ENCODE measurements at regions not wholly inside any gene's neighbourhood (a gene's known extent, or its start where the extent isn't known, plus 50 kb on each side); places are given as distances from the start of the nearest gene placed in this dataset.

DNA sequence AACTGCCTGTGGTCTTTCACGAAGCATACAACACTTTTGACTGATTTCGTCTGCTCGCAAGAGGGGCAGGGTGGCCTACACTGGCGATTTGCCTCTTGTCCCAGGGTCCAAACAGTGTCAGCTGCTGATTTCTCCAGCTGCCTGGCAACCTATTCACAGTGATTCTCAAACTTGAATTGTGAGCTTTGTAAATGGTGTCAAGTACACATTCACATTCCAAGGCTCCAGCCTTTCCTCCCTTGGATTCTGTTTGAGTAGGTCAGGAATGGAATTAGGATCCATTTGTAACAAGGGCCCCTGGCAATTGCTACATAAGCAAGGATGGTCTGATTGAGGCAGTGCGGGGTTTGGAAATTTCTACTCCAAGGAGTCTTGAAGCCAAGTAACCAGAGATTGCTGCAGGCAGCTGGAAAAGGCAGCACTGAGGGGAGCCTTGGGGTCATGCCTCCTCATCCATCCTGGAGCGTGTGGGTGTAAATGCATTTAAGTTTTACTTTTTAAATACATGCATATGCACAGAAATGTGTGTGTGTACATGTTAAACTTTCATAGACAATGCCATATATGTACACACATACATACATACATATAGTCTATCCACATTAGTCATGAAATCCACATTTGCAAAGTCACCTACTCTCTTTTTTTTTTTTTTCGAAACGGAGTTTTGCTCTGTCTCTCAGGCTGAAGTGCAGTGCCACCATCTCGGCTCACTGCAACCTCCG is 86.8 kb upstream of the UXS1 start:
- no peak for DNase-seq (ENCODE audit: low spot score)
- Histone ChIP-seq H3K4me3 (no peak overlapping the region), H3K27ac (no peak overlapping the region)
- TF ChIP-seq, protein P1, sequence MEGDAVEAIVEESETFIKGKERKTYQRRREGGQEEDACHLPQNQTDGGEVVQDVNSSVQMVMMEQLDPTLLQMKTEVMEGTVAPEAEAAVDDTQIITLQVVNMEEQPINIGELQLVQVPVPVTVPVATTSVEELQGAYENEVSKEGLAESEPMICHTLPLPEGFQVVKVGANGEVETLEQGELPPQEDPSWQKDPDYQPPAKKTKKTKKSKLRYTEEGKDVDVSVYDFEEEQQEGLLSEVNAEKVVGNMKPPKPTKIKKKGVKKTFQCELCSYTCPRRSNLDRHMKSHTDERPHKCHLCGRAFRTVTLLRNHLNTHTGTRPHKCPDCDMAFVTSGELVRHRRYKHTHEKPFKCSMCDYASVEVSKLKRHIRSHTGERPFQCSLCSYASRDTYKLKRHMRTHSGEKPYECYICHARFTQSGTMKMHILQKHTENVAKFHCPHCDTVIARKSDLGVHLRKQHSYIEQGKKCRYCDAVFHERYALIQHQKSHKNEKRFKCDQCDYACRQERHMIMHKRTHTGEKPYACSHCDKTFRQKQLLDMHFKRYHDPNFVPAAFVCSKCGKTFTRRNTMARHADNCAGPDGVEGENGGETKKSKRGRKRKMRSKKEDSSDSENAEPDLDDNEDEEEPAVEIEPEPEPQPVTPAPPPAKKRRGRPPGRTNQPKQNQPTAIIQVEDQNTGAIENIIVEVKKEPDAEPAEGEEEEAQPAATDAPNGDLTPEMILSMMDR (IDR thresholded peaks at IDR 0.05): no peak

DNA sequence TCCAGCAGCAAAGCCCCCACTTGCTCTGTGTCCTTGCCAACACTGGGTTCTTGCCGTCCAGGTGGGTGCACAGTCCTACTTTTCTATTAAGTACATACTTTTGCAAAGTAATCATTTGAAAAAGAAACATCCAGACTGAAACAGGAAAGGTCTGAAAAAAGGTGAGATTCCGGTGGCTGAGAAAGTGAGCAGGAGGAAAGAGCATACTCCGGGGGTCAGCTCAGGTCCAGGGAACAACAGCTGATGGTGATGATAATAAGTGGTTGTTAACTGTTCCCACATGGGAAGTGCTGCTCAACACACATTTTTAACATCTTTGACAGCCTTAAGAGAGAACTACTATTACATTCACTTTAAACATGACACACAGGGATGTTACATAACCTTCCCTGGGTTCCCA is 86.1 kb upstream of the UXS1 start:
- no peak for DNase-seq (ENCODE audit: low spot score)
- Histone ChIP-seq H3K27ac (no peak overlapping the region), H3K4me3 (no peak overlapping the region)
- TF ChIP-seq, protein P1 (IDR thresholded peaks at IDR 0.05): no peak

DNA sequence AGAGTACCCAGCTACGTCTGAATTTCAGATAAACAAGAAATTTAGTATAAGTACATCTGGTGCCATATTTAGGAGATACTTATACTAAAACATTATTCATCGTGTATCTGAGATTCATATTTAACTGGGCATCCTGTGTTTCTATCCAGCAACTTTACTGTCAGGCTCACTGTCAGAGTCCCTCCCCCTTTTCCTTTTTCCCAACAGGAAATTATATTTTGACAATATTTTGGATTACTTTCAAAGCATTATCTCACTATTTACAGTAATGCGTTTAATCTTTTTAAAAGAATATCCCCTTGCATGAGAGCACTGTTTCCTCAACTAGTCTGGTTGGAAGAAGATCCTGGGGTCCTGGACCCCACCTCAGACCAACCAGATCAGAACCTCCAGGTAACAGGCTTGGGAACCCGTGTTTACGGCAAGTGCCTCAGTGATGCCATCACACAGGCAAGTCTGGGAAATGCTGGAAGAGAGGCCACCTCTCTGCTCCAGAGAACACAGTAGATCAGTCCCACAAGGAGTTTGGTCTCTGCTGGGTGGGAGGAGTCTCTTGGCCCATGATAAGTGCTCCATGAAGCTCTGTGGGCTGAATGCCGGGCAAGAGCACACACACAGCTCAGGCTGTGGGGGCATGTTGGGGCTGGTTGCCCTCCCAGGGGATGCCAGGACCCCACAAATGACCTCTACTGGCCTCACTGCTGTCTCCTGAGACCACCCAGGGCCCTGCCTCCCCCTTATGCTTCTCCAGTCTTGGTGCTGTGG is 84.2 kb upstream of the UXS1 start:
- no peak overlapping the region for H3K4me3 ChIP-seq
- TF ChIP-seq, protein P1 (IDR thresholded peaks at IDR 0.05): no peak
- no peak for DNase-seq (ENCODE audit: low spot score)
- H3K27ac ChIP-seq: no peak overlapping the region

DNA sequence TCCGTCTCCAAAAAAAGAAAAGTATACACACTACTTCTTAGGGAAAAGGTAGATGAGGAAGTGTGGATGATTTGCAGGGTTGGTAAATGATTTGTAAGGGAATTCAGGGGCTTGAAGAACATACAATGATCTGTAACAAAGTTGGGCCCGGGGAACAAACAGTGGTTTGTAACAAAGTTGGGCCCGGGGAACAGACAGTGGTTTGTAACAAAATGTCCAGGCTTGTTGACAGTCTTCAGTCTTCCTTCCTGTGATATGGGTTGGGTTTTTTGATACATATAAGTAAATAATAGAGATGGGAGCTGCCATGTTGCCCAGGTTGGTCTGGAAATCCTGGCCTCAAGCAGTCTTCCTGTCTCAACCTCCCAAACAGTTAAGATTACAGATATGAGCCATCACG is 83.3 kb upstream of the UXS1 start:
- no peak overlapping the region for H3K4me3 ChIP-seq
- no peak for DNase-seq (ENCODE audit: low spot score)
- TF ChIP-seq, protein P1 (IDR thresholded peaks at IDR 0.05): no peak
- H3K27ac ChIP-seq: no peak overlapping the region

DNA sequence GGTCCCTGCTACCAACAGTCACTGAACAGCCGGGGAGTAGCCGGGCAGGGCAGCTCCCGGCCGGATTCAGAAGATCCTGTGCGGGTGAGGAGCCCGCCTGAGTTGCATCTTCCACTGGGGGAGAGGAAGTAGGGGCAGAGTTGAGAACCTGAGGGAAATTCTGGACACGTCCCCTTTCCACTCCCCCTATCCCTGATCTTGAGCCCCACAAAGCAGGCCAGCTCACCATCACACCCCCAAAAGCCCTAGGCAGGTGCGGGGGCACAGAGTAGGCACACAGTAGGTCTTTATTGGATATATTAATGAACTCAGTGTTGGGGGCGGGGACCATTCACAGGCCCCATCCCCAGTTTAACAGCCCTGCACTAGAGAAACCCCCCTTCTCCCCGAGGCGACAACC is 81.9 kb upstream of the UXS1 start:
- DNase-seq (ENCODE audit: low spot score): no peak
- Histone ChIP-seq H3K27ac (no peak overlapping the region), H3K4me3 (no peak overlapping the region)
- TF ChIP-seq, protein P1 (IDR thresholded peaks at IDR 0.05): no peak

DNA sequence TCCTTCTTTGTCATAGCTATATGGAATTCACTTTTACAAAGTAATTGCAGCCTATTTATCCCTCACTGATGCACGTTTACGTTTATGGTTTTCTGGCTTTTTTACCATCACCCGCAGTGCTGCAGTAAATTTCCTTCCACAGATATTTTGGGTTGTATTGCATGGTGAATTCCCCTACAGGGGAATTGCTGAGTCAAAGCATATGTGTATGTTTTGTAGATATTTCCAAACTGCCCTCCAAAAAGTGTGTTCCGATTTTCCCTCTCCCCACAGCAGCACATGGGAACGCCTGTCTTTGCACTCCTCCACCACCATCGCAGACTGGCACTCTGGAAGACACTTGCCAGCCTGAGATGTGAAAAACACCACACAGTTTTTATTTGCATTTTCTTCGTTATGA is 80.6 kb upstream of the UXS1 start:
- Histone ChIP-seq H3K4me3 (no peak overlapping the region), H3K27ac (no peak overlapping the region)
- TF ChIP-seq, protein P1 (IDR thresholded peaks at IDR 0.05): no peak
- DNase-seq (ENCODE audit: low spot score): no peak
